Uterus (tissue), 3 donors: ENCODE measurements at regions not wholly inside any gene's neighbourhood (a gene's known extent, or its start where the extent isn't known, plus 50 kb on each side); places are given as distances from the start of the nearest gene placed in this dataset.

Experiments used
- DNase-seq, 2 donors: peaks; one replicate each; pipeline ENCODE4 v3.0.0-alpha.2; 2019 to 2020
- H3K27ac ChIP-seq, 2 donors: fragments of 200-600 bp; sonication (generic); 1 replicate in 1 of 2; 2 replicates in 1 of 2; pipeline ENCODE4 v1.5.1; 2016 to 2018
- H3K27me3 ChIP-seq, 2 donors: fragments of 200-600 bp; sonication (generic); one replicate each; pipeline ENCODE4 v1.5.1; 2018 to 2019; ENCODE audit warnings: control low read depth in 1 of 2
- H3K36me3 ChIP-seq, 2 donors: fragments of 200-600 bp; sonication (generic); one replicate each; pipeline ENCODE4 v1.5.1; 2019; ENCODE audit warnings: control low read depth in 1 of 2
- H3K4me1 ChIP-seq, 2 donors: fragments of 200-600 bp; sonication (generic); one replicate each; pipeline ENCODE4 v1.5.1; 2018 to 2019; ENCODE audit warnings: control low read depth in 1 of 2
- H3K4me3 ChIP-seq, 2 donors: fragments of 200-600 bp; sonication (generic); 1 replicate in 1 of 2; 2 replicates in 1 of 2; pipeline ENCODE4 v1.5.1; 2018 to 2019; ENCODE audit warnings: mild to moderate bottlenecking in 1 of 2
- H3K9me3 ChIP-seq, 2 donors: fragments of 200-600 bp; sonication (generic); one replicate each; pipeline ENCODE4 v1.5.1; 2019; ENCODE audit warnings: control low read depth in 1 of 2
- POLR2A ChIP-seq, 2 donors: fragments of 450-650 bp; IDR thresholded peaks; one replicate each; pipeline ENCODE4 v1.6.1; 2016; ENCODE audit warnings: antibody characterized with exemption in 2 of 2, mild to moderate bottlenecking in 1 of 2, moderate library complexity in 1 of 2
- intact Hi-C: fragments of 100-400 bp; cut with DNase I; formaldehyde crosslinking; loops from one replicate; pipeline ENCODE4 v1.15.1; 2023; ENCODE audit warnings: low total_unique reads
- TF ChIP-seq, protein P1 (sequence below), 4 experiments: fragments of 200-600 bp in 2 of 4; fragments of 450-650 bp in 2 of 4; sonication (generic) in 2 of 4; IDR thresholded peaks; one replicate each; pipeline ENCODE4 v1.5.1; 2016 to 2019; ENCODE audit warnings: antibody characterized with exemption in 4 of 4, mild to moderate bottlenecking in 2 of 4, moderate library complexity in 1 of 4
- donor health status: DM: yes; HTN: yes; CAD: no.

DNA sequence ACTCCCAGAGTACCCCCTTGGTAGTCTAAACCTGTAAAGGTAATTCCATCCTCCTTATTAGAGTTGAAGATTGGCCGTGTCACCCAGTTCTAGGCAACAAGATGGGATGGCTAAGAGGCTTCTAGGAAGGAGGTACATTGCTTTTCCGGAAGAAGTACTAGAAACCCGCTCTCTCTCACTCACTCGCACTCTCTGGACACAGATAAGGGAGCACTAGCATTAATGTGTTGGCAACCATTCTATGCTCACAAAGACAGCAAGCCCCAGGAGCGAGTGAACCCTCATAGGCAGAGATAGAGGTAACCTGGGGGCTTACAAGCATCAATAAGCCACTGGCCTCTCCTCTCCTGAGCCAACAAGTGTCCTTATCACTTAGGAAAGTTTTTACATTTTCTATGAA is 503.2 kb upstream of the JARID2 start:
- no peak for TF ChIP-seq POLR2A (IDR thresholded peaks at IDR 0.05)
- TF ChIP-seq, protein P1, sequence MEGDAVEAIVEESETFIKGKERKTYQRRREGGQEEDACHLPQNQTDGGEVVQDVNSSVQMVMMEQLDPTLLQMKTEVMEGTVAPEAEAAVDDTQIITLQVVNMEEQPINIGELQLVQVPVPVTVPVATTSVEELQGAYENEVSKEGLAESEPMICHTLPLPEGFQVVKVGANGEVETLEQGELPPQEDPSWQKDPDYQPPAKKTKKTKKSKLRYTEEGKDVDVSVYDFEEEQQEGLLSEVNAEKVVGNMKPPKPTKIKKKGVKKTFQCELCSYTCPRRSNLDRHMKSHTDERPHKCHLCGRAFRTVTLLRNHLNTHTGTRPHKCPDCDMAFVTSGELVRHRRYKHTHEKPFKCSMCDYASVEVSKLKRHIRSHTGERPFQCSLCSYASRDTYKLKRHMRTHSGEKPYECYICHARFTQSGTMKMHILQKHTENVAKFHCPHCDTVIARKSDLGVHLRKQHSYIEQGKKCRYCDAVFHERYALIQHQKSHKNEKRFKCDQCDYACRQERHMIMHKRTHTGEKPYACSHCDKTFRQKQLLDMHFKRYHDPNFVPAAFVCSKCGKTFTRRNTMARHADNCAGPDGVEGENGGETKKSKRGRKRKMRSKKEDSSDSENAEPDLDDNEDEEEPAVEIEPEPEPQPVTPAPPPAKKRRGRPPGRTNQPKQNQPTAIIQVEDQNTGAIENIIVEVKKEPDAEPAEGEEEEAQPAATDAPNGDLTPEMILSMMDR (IDR thresholded peaks at IDR 0.05) = no peak
- DNase-seq = no peak
- intact Hi-C loops = no loop called here
- Histone ChIP-seq H3K36me3 (no peaks in the 10 kb centered on the region), H3K27ac (no peak overlapping the region), H3K4me3 (no peak overlapping the region), H3K27me3 (no peaks in the 10 kb centered on the region), H3K4me1 (no peaks in the 10 kb centered on the region), H3K9me3 (no peaks in the 10 kb centered on the region)

DNA sequence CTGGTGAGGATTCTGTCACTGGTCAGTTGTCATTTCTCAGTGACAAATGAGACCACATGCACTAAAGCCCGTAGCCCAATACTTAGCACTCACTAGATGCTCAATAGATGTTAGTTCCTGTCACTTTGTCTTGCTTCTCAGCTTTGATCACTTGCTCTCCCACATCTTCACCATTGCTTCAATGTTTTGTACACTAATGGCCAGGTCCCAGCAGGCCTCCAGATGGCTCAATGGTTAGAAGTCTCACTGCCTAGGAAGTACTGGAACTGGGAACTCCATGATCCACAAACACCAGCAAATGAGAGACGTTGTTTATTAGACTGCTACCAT is 502.8 kb upstream of the JARID2 start:
- no peak for DNase-seq
- no peak overlapping the region for H3K4me3 ChIP-seq
- H3K27ac ChIP-seq = no peak overlapping the region
- no peaks in the 10 kb centered on the region for H3K4me1 ChIP-seq
- no peaks in the 10 kb centered on the region for H3K36me3 ChIP-seq
- intact Hi-C loops = no loop called here
- H3K27me3 ChIP-seq = no peaks in the 10 kb centered on the region
- TF ChIP-seq, protein P1 (IDR thresholded peaks at IDR 0.05) = no peak
- TF ChIP-seq POLR2A (IDR thresholded peaks at IDR 0.05) = no peak
- H3K9me3 ChIP-seq = no peaks in the 10 kb centered on the region

DNA sequence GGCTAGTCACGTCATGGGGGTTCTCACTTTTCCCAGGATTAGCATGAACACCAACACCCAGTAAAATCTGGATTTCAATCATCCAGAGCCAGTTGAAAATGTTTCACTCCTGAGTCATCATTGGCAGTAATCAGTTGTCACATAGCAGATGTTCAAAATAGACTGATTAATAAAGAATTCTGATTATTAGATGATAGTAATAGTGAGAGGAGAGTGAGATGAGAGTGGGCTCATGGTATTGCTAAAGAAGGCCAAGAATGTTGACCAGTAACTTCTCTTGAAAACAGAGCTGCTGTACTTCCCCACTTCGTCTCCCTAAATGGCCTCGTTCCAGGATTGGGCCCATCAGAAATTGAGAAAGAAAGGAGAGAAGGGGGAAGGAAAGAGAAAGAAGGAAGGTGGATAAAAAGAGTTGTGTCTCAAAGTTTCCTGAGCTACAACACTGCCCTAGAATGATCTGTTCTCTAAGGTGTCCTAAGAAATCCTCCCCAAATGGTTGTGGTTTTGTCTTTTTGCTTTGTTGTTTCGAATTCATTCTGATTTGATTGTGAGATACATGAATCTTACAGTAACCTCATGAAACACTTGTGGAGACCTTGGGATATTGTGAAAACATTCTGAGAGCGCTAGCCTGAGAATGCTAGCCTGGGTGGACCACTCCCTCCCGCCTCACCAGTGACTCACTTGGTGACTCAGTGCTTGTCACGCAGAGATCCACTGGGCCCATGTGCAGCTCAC is 502.2 kb upstream of the JARID2 start:
- Histone ChIP-seq H3K4me3 (no peak overlapping the region), H3K27ac (no peak overlapping the region), H3K9me3 (no peaks in the 10 kb centered on the region), H3K4me1 (no peaks in the 10 kb centered on the region), H3K27me3 (no peaks in the 10 kb centered on the region), H3K36me3 (no peaks in the 10 kb centered on the region)
- no peak for DNase-seq
- TF ChIP-seq POLR2A (IDR thresholded peaks at IDR 0.05) = no peak
- TF ChIP-seq, protein P1 (IDR thresholded peaks at IDR 0.05) = no peak
- intact Hi-C loops = no loop called here

DNA sequence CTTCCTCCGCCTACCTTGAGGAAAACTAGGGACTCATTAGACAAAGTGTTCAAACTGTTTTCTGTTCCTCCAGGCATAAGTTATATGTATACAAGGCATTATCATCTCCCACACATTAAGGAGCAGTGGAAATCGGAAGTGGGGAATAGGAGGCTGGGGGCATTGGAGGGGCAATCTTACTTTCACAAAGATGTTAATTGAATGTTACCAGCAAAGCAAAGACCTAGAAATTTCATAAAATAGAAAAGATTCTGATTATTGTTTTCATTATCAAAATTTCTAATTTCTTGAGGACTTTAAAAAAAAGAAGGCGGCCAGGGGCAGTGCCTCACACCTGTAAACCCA is 501.7 kb upstream of the JARID2 start:
- H3K27ac ChIP-seq = no peak overlapping the region

DNA sequence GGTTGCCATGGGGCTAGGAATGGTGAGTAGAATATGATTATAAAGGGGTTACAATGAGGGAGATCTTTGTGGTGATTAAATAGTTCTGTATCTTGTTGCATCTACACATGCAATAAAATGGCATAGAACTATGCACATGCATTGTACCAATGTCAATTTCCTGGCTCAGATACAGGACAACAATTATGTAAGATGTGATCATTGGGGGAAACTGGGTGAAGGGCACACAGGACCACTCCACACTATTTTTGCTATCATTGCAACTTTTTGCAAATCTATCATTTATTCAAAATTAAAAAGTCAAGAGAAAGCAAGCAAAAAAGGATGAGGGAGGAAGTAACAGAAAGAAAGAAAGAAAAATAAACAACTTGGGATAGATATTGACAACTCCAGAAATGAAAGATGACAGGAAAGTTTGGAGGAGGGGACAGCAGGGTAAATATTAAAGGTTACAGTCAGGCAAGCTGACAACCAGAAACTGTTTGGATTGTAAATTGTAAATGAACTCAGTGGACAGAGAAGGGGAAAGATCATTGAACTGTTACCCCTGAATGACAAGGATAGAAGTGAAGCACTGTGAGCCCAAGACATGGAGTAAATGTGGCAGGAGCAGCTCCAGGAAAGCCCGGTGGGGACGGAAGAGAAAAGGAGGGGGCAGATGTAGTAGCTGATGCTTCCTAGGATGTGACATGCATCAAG is 499.6 kb upstream of the JARID2 start:
- no peaks in the 10 kb centered on the region for H3K9me3 ChIP-seq
- H3K27ac ChIP-seq = no peak overlapping the region
- H3K27me3 ChIP-seq = no peaks in the 10 kb centered on the region
- intact Hi-C loops = no loop called here
- no peaks in the 10 kb centered on the region for H3K36me3 ChIP-seq
- TF ChIP-seq, protein P1 (IDR thresholded peaks at IDR 0.05) = no peak
- no peak for TF ChIP-seq POLR2A (IDR thresholded peaks at IDR 0.05)
- DNase-seq = no peak
- no peak overlapping the region for H3K4me3 ChIP-seq
- no peaks in the 10 kb centered on the region for H3K4me1 ChIP-seq

More for the DNA sequence above, 501.7 kb upstream of the JARID2 start:
- H3K4me1 ChIP-seq = no peaks in the 10 kb centered on the region
- DNase-seq = no peak
- intact Hi-C loops = no loop called here
- TF ChIP-seq, protein P1 (IDR thresholded peaks at IDR 0.05) = no peak
- no peak for TF ChIP-seq POLR2A (IDR thresholded peaks at IDR 0.05)
- H3K4me3 ChIP-seq = no peak overlapping the region
- no peaks in the 10 kb centered on the region for H3K9me3 ChIP-seq
- H3K27me3 ChIP-seq = no peaks in the 10 kb centered on the region
- H3K36me3 ChIP-seq = no peaks in the 10 kb centered on the region
